SK-N-SH (cell line): ENCODE measurements at regions not wholly inside any gene's neighbourhood (a gene's known extent, or its start where the extent isn't known, plus 50 kb on each side); places are given as distances from the start of the nearest gene placed in this dataset.

Experiments
- CTCF ChIA-PET: fragments of 300-600, 350-600 bp; formaldehyde crosslinking; extraction: SDS; loops from one replicate; lab custom pipeline; 2021; lab: Yijun Ruan, JAX
- POLR2A ChIA-PET: fragments of 350-600 bp; sonication (Branson Sonifier 250); formaldehyde crosslinking; extraction: SDS; loops from one replicate; lab custom pipeline; 2020; ENCODE audit warnings: antibody characterized with exemption, inconsistent platforms; lab: Yijun Ruan, JAX
- DNase-seq: peaks from one replicate; pipeline ENCODE4 v3.0.0; 2012
- H2AFZ ChIP-seq: fragments of 200-600 bp; sonication (generic); 2 replicates; pipeline ENCODE4 v1.8.1; 2016; ENCODE audit warnings: antibody characterized with exemption, mild to moderate bottlenecking, low read depth
- H3F3A ChIP-seq: fragments of 200-600 bp; sonication (generic); replicated peaks from 2 replicates; pipeline ENCODE3; 2016; ENCODE audit warnings: antibody characterized with exemption, mild to moderate bottlenecking; ENCODE audit not compliant: insufficient read depth
- H3K27ac ChIP-seq, 2 experiments: fragments of 200-500 bp in 1 of 2; fragments of 200-600 bp in 1 of 2; sonication (Bioruptor generic) in 1 of 2; sonication (generic), shearing (Covaris generic) in 1 of 2; 2 replicates each; pipeline versions ENCODE4 v1.5.1 to v1.6.1; 2014 to 2016; ENCODE audit warnings: low read depth in 2 of 2, inconsistent platforms in 1 of 2, low read length in 1 of 2, mild to moderate bottlenecking in 1 of 2, mixed read lengths in 1 of 2
- H3K27me3 ChIP-seq: fragments of 200-600 bp; sonication (generic), shearing (Covaris generic); 2 replicates; pipeline ENCODE4 v1.6.1; 2016; ENCODE audit warnings: mixed run types; ENCODE audit not compliant: insufficient read depth
- H3K36me3 ChIP-seq, 2 experiments: fragments of 200-500 bp in 1 of 2; fragments of 200-600 bp in 1 of 2; sonication (Bioruptor generic) in 1 of 2; sonication (generic) in 1 of 2; replicated peaks in 1 of 2; 2 replicates each; pipeline versions ENCODE3 to v1.5.1; 2014 to 2016; ENCODE audit warnings: low read length in 1 of 2, mild to moderate bottlenecking in 1 of 2; ENCODE audit not compliant: insufficient read depth in 2 of 2, control insufficient read depth in 1 of 2
- H3K4me1 ChIP-seq, 2 experiments: fragments of 200-500 bp in 1 of 2; fragments of 200-600 bp in 1 of 2; sonication (Bioruptor generic) in 1 of 2; sonication (generic), shearing (Covaris generic) in 1 of 2; 2 replicates each; pipeline versions ENCODE4 v1.5.1 to v1.6.1; 2014 to 2016; ENCODE audit warnings: low read depth in 1 of 2, low read length in 1 of 2, mixed run types in 1 of 2; ENCODE audit not compliant: insufficient read depth in 2 of 2, control insufficient read depth in 1 of 2
- H3K4me2 ChIP-seq: fragments of 200-600 bp; sonication (generic), shearing (Covaris generic); 2 replicates; pipeline ENCODE4 v1.6.1; 2017; ENCODE audit warnings: mixed run types
- H3K4me3 ChIP-seq, 2 experiments: fragments of 200-500 bp in 1 of 2; fragments of 200-600 bp in 1 of 2; sonication (Bioruptor generic) in 1 of 2; sonication (generic), shearing (Covaris generic) in 1 of 2; 2 replicates each; pipeline versions ENCODE4 v1.5.1 to v1.8.1; 2014 to 2016; ENCODE audit warnings: low read depth in 2 of 2, inconsistent platforms in 1 of 2, low read length in 1 of 2, mild to moderate bottlenecking in 1 of 2, mixed read lengths in 1 of 2, moderate library complexity in 1 of 2
- H3K79me2 ChIP-seq: fragments of 200-600 bp; sonication (generic); 2 replicates; pipeline ENCODE4 v1.8.1; 2017; ENCODE audit warnings: mild to moderate bottlenecking; ENCODE audit not compliant: insufficient read depth
- H3K9ac ChIP-seq: fragments of 200-600 bp; sonication (generic); 2 replicates; pipeline ENCODE4 v1.6.1; 2017; ENCODE audit warnings: mixed run types
- H3K9me2 ChIP-seq: fragments of 200-600 bp; sonication (generic); 2 replicates; pipeline ENCODE4 v1.6.1; 2017; ENCODE audit warnings: mixed run types
- H3K9me3 ChIP-seq: fragments of 200-600 bp; sonication (generic); 2 replicates; pipeline ENCODE4 v1.6.1; 2017; ENCODE audit warnings: mixed run types, mild to moderate bottlenecking, moderate library complexity
- H4K20me1 ChIP-seq: fragments of 200-600 bp; sonication (generic); 2 replicates; pipeline ENCODE4 v1.6.1; 2017; ENCODE audit warnings: mild to moderate bottlenecking, mixed run types; ENCODE audit not compliant: insufficient read depth
- CHD2 ChIP-seq: fragments of 150-350 bp; IDR thresholded peaks from 2 replicates; pipeline ENCODE4 v1.6.1; 2018; ENCODE audit warnings: low read length; ENCODE audit not compliant: partially characterized antibody
- CTCF ChIP-seq: fragments of 200-600 bp; sonication (generic); IDR thresholded peaks from 2 replicates; pipeline ENCODE4 v1.6.1; 2017; ENCODE audit warnings: antibody characterized with exemption, mild to moderate bottlenecking, moderate library complexity
- EP300 ChIP-seq, 2 experiments: IDR thresholded peaks; 2 replicates each; pipeline versions ENCODE4 v1.4.0 to v1.6.1; 2012; ENCODE audit warnings: borderline replicate concordance in 1 of 2, low read depth in 1 of 2, low read length in 1 of 2
- EZH2phosphoT487 ChIP-seq: fragments of 200-600 bp; sonication (generic); IDR thresholded peaks from 2 replicates; pipeline ENCODE4 v1.6.1; 2017; ENCODE audit warnings: low read depth, mixed run types, mild to moderate bottlenecking, antibody characterized with exemption, moderate library complexity, borderline replicate concordance
- GABPA ChIP-seq: IDR thresholded peaks from 2 replicates; pipeline ENCODE4 v1.4.0; 2012; ENCODE audit warnings: low read depth, mild to moderate bottlenecking
- GATA2 ChIP-seq: sonication (generic); formaldehyde crosslinking; IDR thresholded peaks from 2 replicates; pipeline ENCODE4 v1.5.0; 2020; ENCODE audit warnings: mild to moderate bottlenecking, missing genetic modification reagents
- JUND ChIP-seq: IDR thresholded peaks from 2 replicates; pipeline ENCODE4 v1.4.0; 2012
- MXI1 ChIP-seq: IDR thresholded peaks from 2 replicates; pipeline ENCODE4 v1.6.1; 2012; ENCODE audit warnings: mild to moderate bottlenecking, low read depth, low read length, improper control_type of control experiment
- NFIC ChIP-seq: IDR thresholded peaks from 2 replicates; pipeline ENCODE4 v1.4.0; 2012; ENCODE audit warnings: borderline replicate concordance
- POLR2AphosphoS5 ChIP-seq: IDR thresholded peaks from 2 replicates; pipeline ENCODE4 v1.6.1; 2012; ENCODE audit warnings: low read depth, low read length
- RCOR1 ChIP-seq: fragments of 150-350 bp; IDR thresholded peaks from 2 replicates; pipeline ENCODE4 v1.6.1; 2017; ENCODE audit warnings: antibody characterized with exemption, low read length
- RXRA ChIP-seq: IDR thresholded peaks from 2 replicates; pipeline ENCODE4 v1.4.0; 2012; ENCODE audit warnings: low read depth, mild to moderate bottlenecking, borderline replicate concordance
- SIN3A ChIP-seq: IDR thresholded peaks from 2 replicates; pipeline ENCODE4 v1.6.1; 2012; ENCODE audit warnings: low read depth, mild to moderate bottlenecking, low read length, moderate library complexity, borderline replicate concordance
- TAF1 ChIP-seq: IDR thresholded peaks from 2 replicates; pipeline ENCODE4 v1.6.1; 2012; ENCODE audit warnings: low read depth, mild to moderate bottlenecking, low read length, moderate library complexity, borderline replicate concordance
- TCF12 ChIP-seq: IDR thresholded peaks from 2 replicates; pipeline ENCODE4 v1.4.0; 2012
- USF1 ChIP-seq: IDR thresholded peaks from 2 replicates; pipeline ENCODE4 v1.4.0; 2012; ENCODE audit warnings: low read depth, borderline replicate concordance
- ZBTB33 ChIP-seq: IDR thresholded peaks from 2 replicates; pipeline ENCODE4 v1.4.0; 2012; ENCODE audit warnings: low read depth, borderline replicate concordance
- WGBS: methylation state at CpG from one replicate; pipeline ENCODE4 v1.1.6; 2017; ENCODE audit warnings: low lambda C conversion rate; 5-methylcytosine and 5-hydroxymethylcytosine counted together
- TF ChIP-seq, protein P1 (sequence below): fragments of 150-350 bp; IDR thresholded peaks from 2 replicates; pipeline ENCODE4 v1.6.1; 2017; ENCODE audit warnings: antibody characterized with exemption, low read length, low read depth, borderline replicate concordance

GRCh38 chr16:66298571-66299120, 67.8 kb upstream of the CDH5 start:
- DNase-seq, result no peak
- H2AFZ ChIP-seq, result no peak overlapping the region
- no peaks in the 10 kb centered on the region for H3K9me2 ChIP-seq
- H3K79me2 ChIP-seq, result no peaks in the 10 kb centered on the region
- TF ChIP-seq GATA2 (CRISPR knock-in tag) (no peak), GABPA (no peak), CHD2 (no peak), TCF12 (no peak), USF1 (no peak), SIN3A (no peak), JUND (no peak), NFIC (no peak), EP300 (IDR thresholded peaks at IDR 0.05; ENCODE audit: borderline replicate concordance in 1 of 2, low read depth in 1 of 2, low read length in 1 of 2) (no peak), EZH2phosphoT487 (no peak), TAF1 (no peak), CTCF (no peak)
- TF ChIP-seq, protein P1, sequence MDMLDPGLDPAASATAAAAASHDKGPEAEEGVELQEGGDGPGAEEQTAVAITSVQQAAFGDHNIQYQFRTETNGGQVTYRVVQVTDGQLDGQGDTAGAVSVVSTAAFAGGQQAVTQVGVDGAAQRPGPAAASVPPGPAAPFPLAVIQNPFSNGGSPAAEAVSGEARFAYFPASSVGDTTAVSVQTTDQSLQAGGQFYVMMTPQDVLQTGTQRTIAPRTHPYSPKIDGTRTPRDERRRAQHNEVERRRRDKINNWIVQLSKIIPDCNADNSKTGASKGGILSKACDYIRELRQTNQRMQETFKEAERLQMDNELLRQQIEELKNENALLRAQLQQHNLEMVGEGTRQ, result no peak
- peaks cover 18% of the 10 kb centered on the region; the same call in 1 of the 2 replicates for H3K27me3 ChIP-seq
- POLR2A ChIA-PET, result no interaction called here
- H4K20me1 ChIP-seq, result no peaks in the 10 kb centered on the region
- no peak overlapping the region for H3K27ac ChIP-seq
- H3F3A ChIP-seq, result no peaks in the 10 kb centered on the region
- 32% methylated on average over 1 of the region's 2 CpGs for WGBS
- H3K4me3 ChIP-seq, result no peak overlapping the region
- CTCF ChIA-PET, result interaction anchor here (0.7 to 2.4 kb wide), 4 partner anchors 16 to 28 kb away, joined by 3 to 7 read pairs (median 4); no protein-coding TSS in a partner anchor
- H3K4me2 ChIP-seq, result no peak overlapping the region
- H3K4me1 ChIP-seq, result no peaks in the 10 kb centered on the region
- no peak overlapping the region for H3K9ac ChIP-seq
- H3K36me3 ChIP-seq, result no peaks in the 10 kb centered on the region
- no peaks in the 10 kb centered on the region for H3K9me3 ChIP-seq

DNA sequence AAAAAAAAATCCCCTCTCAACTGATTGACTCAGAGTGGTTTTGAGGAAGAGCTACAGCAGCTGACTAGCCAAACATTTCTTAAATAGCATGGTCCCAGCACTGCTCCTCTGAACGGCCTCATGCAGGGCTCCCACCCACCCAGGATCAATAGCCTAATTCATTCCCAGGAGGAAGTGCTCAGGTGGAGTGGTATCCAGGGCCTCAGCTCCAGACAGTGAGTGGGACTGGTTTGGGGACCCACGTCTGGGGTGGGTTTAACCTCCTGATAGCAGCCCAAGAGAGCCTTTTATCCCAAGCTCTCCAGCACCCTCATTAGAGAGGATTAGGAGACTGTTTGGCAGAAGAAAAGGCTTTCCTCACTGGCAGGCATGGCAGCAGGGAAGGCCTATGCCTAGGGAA, 68.5 kb upstream of the CDH5 start:
- Histone ChIP-seq H3F3A (no peaks in the 10 kb centered on the region), H3K4me3 (no peak overlapping the region), H4K20me1 (no peaks in the 10 kb centered on the region), H3K9me3 (no peaks in the 10 kb centered on the region), H3K4me2 (no peak overlapping the region), H3K79me2 (no peaks in the 10 kb centered on the region), H3K9ac (no peak overlapping the region), H3K9me2 (no peaks in the 10 kb centered on the region), H3K27me3 (peaks cover 18% of the 10 kb centered on the region; the same call in 1 of the 2 replicates), H3K4me1 (no peaks in the 10 kb centered on the region), H2AFZ (no peak overlapping the region), H3K36me3 (no peaks in the 10 kb centered on the region), H3K27ac (no peak overlapping the region)
- 18% methylated on average over 2 of the region's 2 CpGs for WGBS
- DNase-seq, result no peak
- ChIA-PET POLR2A (no interaction called here), CTCF (interaction anchor here (1.0 to 2.4 kb wide), 4 partner anchors 17 to 27 kb away, joined by 3 to 7 read pairs (median 4); no protein-coding TSS in a partner anchor)
- TF ChIP-seq RCOR1 (no peak), CHD2 (no peak), JUND (no peak), ZBTB33 (no peak), CTCF (no peak), RXRA (no peak), MXI1 (no peak), EZH2phosphoT487 (no peak), POLR2AphosphoS5 (no peak)
- TF ChIP-seq, protein P1, result no peak
